GM10266 (cell line): ENCODE measurements at regions not wholly inside any gene's neighbourhood (a gene's known extent, or its start where the extent isn't known, plus 50 kb on each side); places are given as distances from the start of the nearest gene placed in this dataset.
"Not testable (repeated sequence)": the region's sequence is repeated elsewhere in the genome, so short reads cannot be mapped to it uniquely, and the experiment has no call there.

Experiments
- DNase-seq: peaks from one replicate; pipeline ENCODE4 v3.0.0; 2012; ENCODE audit errors: extremely low spot score
- TF ChIP-seq, protein P1 (sequence below): IDR thresholded peaks from 2 replicates; pipeline ENCODE4 v1.5.1; 2012; ENCODE audit warnings: mild to moderate bottlenecking, low read depth; ENCODE audit not compliant: control insufficient read depth, insufficient read depth; ENCODE audit errors: missing control alignments

DNA sequence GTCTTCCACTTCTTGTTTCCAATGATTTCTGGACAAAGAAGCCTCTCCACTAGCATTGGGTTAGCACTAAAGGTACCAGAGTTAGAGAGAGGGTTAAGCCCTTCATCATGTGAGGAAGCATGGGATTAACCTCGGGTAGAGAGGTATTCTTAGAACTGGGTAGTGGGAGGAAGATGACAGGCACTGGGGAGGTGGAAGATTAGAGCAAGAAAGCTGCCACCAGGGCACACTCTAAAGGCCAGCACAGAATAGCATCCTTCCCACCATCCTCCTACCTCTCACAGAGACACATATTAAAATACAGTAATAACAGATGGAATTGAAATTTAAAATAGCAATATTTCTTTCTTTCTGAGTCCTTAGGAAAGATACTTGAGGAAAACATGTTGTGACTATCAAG, 84.5 kb upstream of the PCDH20 start:
- DNase-seq: no peak
- TF ChIP-seq, protein P1, sequence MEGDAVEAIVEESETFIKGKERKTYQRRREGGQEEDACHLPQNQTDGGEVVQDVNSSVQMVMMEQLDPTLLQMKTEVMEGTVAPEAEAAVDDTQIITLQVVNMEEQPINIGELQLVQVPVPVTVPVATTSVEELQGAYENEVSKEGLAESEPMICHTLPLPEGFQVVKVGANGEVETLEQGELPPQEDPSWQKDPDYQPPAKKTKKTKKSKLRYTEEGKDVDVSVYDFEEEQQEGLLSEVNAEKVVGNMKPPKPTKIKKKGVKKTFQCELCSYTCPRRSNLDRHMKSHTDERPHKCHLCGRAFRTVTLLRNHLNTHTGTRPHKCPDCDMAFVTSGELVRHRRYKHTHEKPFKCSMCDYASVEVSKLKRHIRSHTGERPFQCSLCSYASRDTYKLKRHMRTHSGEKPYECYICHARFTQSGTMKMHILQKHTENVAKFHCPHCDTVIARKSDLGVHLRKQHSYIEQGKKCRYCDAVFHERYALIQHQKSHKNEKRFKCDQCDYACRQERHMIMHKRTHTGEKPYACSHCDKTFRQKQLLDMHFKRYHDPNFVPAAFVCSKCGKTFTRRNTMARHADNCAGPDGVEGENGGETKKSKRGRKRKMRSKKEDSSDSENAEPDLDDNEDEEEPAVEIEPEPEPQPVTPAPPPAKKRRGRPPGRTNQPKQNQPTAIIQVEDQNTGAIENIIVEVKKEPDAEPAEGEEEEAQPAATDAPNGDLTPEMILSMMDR: no peak

DNA sequence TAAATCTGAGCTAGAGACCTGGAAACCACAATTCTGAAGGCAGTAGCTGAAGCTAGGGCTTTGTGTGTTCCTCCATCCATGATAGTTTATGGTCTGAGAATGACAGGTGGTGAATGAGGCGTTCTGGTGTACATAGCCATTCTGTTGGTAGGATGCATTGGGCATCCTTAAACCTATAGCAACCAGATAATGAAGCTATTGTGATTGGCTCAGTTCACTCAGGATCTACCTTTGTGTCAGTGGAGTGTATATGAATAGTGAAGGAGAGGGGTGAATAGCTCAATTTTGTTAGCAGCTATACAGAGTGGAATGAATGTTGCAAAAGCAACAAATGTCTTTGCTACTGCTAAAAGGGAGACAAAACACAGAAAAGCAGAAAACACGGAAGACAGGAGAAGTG, 80.0 kb upstream of the PCDH20 start:
- no peak for DNase-seq
- TF ChIP-seq, protein P1: no peak

DNA sequence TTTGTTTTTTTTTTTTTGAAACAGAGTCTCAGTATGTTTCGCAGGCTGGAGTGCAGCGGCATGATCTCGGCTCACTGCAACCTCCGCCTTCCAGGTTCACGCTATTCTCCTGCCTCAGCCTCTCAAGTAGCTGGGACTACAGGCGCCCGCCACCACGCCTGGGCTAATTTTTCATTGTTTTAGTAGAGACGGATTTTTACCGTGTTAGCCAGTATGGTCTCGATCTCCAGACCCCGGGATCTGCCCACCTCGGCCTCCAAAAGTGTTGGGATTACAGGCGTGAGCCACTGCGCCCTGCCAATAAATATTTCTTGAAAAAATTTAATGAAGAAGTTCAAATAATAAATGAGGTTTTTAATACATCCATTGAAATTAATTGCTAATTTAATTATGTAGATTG, 77.9 kb upstream of the PCDH20 start:
- DNase-seq: not testable (repeated sequence)

DNA sequence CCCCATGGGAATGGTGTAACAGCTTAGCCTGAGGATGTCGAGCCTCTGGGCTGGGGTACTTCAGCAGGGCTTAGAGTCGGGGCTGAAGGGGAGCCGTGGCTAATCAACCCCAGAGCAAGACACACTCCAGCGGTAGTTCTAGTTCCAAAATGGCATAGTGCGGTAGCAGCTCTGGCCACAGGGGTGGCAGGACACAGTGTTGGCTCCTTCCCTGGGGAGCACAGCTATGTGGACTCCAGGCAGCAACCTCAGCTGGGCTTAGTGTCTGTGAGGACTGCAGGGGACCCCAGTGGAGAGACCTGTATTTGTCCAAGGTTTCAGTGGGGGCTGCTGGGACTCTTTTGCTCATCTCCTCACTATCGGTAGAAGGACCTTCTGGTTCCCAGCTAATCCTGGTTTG, 70.8 kb upstream of the PCDH20 start:
- no peak for DNase-seq
- TF ChIP-seq, protein P1: no peak

DNA sequence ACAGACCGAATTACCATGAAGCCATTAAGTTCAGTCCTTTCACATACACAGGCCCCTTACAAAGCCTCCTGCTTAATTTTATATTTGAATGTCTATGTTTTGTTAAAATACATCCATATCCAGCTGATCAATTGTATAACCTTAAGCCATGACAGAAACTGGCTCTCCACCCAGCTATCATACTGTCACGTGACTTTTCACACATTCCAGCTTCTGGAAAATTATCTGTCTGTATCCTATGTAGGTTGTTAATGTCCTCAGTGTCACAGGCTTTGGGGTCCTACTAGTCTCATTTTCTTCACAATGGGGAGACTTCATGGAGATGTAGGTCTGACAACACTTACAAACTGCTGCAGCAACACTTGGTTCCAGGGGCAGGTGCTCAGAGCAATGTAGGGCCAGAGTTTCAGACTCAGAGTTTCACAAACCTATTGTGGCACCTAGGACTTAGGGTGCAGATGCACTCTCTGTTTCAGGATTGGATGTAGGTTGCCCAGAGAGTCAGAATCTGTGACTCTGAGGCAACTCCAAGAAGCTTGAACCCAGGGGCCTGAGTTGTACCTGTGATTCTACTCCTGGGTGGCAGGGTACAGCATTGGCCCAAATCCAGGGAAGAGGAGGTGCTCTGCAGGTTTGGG, 69.6 kb upstream of the PCDH20 start:
- DNase-seq: no peak
- TF ChIP-seq, protein P1: no peak

DNA sequence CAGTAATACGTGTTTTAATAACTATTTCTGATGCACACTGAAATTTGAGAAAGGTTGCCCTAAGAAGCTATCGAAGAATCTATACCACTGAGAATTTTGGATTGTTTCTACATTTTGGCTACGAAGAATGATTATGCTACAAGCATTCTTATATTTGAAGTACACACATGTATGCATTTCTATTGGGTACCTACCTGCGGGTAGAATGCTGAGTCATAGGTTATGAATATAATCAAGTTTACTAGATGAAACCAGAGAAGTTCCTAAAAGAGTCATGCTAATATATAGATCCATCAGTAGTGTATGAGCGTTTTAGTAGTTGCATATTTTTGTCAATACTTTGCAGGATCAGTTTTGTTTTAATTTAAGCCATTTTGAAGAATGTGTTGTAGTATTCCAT, 62.0 kb upstream of the PCDH20 start:
- DNase-seq: no peak
- TF ChIP-seq, protein P1: no peak

DNA sequence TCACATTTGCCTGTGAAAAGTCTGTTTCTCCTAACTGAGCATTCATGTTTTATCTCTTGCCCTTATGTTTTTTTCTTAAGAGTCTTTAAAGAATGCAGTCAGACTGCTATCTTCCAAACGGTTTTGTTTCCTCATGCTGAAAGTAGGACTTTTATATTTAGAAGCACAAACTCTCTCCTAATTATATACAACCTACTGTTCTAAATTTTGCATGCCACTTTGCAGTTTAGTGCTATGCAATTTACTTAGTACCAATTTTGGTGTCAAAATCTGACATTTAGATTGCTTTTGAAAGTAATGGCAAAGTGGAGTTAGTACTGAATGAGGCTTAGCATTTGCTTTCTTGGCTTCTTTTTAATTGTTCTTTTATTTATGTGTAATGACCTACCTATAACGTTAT, 55.1 kb upstream of the PCDH20 start:
- TF ChIP-seq, protein P1: no peak
- DNase-seq: no peak

DNA sequence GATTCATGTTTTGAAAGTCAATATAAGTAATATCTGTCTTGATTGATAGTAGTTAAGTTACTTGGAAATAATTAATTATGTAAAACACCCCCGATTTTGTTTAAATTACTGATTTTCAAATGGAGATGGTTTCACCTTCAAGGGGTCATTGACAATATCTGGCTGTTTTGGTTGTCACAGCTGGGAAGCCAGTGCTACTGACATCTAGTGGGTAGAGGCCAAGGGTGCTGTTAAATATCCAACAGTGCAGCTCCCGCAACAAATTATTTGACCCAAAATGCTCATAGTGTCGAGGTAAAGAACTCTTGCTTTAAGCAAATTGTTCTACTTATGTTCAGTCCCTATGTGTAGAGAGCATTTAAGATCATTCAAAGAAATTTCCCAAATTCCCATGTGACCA, 50.6 kb upstream of the PCDH20 start:
- no peak for DNase-seq

More for the DNA sequence above, 50.6 kb upstream of the PCDH20 start:
- TF ChIP-seq, protein P1: no peak
